NB4 (cell line): ENCODE measurements at regions not wholly inside any gene's neighbourhood (a gene's known extent, or its start where the extent isn't known, plus 50 kb on each side); places are given as distances from the start of the nearest gene placed in this dataset.

Experiments
- CTCF ChIP-seq: IDR thresholded peaks from one replicate; pipeline ENCODE4 v1.5.1; 2012; ENCODE audit warnings: low read depth, low read length
- MAX ChIP-seq: IDR thresholded peaks from 2 replicates; pipeline ENCODE4 v1.6.1; 2011; ENCODE audit warnings: low read depth, low read length
- POLR2A ChIP-seq: IDR thresholded peaks from 2 replicates; pipeline ENCODE4 v1.6.1; 2011; ENCODE audit warnings: mild to moderate bottlenecking; ENCODE audit not compliant: insufficient read length; ENCODE audit errors: extremely low read depth

- TF ChIP-seq CTCF = no peak
- TF ChIP-seq POLR2A = no peak
- TF ChIP-seq MAX = no peak
Observed at GRCh38 chr20:57076951-57077350, 189.5 kb downstream of the BMP7 start.
